ENCODE measurements at regions not wholly inside any gene's neighbourhood (a gene's known extent, or its start where the extent isn't known, plus 50 kb on each side); places are given as distances from the start of the nearest gene placed in this dataset.

GRCh38 chr12:94722664-94723063, 72.3 kb upstream of the TMCC3 start:
- H3K9me3 ChIP-seq: peaks cover 0 to 2% (median 0%) of the 10 kb centered on the region in 4 donors
- no peak overlapping the region for H3K4me3 ChIP-seq
- no peak overlapping the region for H3K27ac ChIP-seq
- TF ChIP-seq POLR2AphosphoS5 (IDR thresholded peaks at IDR 0.05) (no peak), EP300 (IDR thresholded peaks at IDR 0.05) (no peak), POLR2A (IDR thresholded peaks at IDR 0.05) (no peak), CTCF (IDR thresholded peaks at IDR 0.05) (no peak)
- 84 to 90% methylated on average over 3 of the region's 3 CpGs for WGBS, 2 donors
- no peaks in the 10 kb centered on the region for H3K27me3 ChIP-seq
- DNase-seq: no peak
- no peaks in the 10 kb centered on the region for H3K36me3 ChIP-seq
- H3K4me1 ChIP-seq: peaks cover 0 to 5% (median 0%) of the 10 kb centered on the region in 4 donors
- intact Hi-C loops (cut with DNase I): no loop called here

- H3K4me1 ChIP-seq: peaks cover 0 to 6% (median 0%) of the 10 kb centered on the region in 4 donors
- no peak for DNase-seq
- 66 to 93% methylated on average over 1 of the region's 1 CpG for WGBS, 2 donors
- no peaks in the 10 kb centered on the region for H3K27me3 ChIP-seq
- no peak overlapping the region for H3K27ac ChIP-seq
- no peaks in the 10 kb centered on the region for H3K36me3 ChIP-seq
- intact Hi-C loops (cut with DNase I): no loop called here
- H3K9me3 ChIP-seq: peaks cover 0 to 2% (median 0%) of the 10 kb centered on the region in 4 donors
- H3K4me3 ChIP-seq: no peak overlapping the region
- TF ChIP-seq CTCF (IDR thresholded peaks at IDR 0.05) (no peak), EP300 (IDR thresholded peaks at IDR 0.05) (no peak), POLR2A (IDR thresholded peaks at IDR 0.05) (no peak), POLR2AphosphoS5 (IDR thresholded peaks at IDR 0.05) (no peak)
Measured at GRCh38 chr12:94721173-94721572, 70.8 kb upstream of the TMCC3 start.

GRCh38 chr12:94718114-94718513, 67.8 kb upstream of the TMCC3 start:
- TF ChIP-seq POLR2AphosphoS5 (IDR thresholded peaks at IDR 0.05) (no peak), POLR2A (IDR thresholded peaks at IDR 0.05) (no peak), CTCF (IDR thresholded peaks at IDR 0.05) (no peak), EP300 (IDR thresholded peaks at IDR 0.05) (no peak)
- Histone ChIP-seq H3K27ac (peak overlapping the region in 1 of 4 donors; percentile 0), H3K9me3 (no peaks in the 10 kb centered on the region), H3K36me3 (no peaks in the 10 kb centered on the region), H3K4me1 (peaks cover 0 to 6% (median 0%) of the 10 kb centered on the region in 4 donors), H3K4me3 (no peak overlapping the region), H3K27me3 (no peaks in the 10 kb centered on the region)
- DNase-seq: no peak
- intact Hi-C loops (cut with DNase I): no loop called here
- WGBS, 2 donors: 68 to 86% methylated on average over 1 of the region's 1 CpG

GRCh38 chr12:94717656-94718055, 67.3 kb upstream of the TMCC3 start:
- no peak for DNase-seq
- no peaks in the 10 kb centered on the region for H3K36me3 ChIP-seq
- WGBS, 2 donors: 68 to 81% methylated on average over 1 of the region's 1 CpG
- intact Hi-C loops (cut with DNase I): no loop called here
- no peak overlapping the region for H3K27ac ChIP-seq
- no peaks in the 10 kb centered on the region for H3K9me3 ChIP-seq
- TF ChIP-seq CTCF (IDR thresholded peaks at IDR 0.05) (no peak), EP300 (IDR thresholded peaks at IDR 0.05) (no peak), POLR2AphosphoS5 (IDR thresholded peaks at IDR 0.05) (no peak), POLR2A (IDR thresholded peaks at IDR 0.05) (no peak)
- H3K4me3 ChIP-seq: no peak overlapping the region
- no peaks in the 10 kb centered on the region for H3K27me3 ChIP-seq
- H3K4me1 ChIP-seq: peaks cover 0 to 6% (median 0%) of the 10 kb centered on the region in 4 donors

GRCh38 chr12:94717108-94717507, 66.8 kb upstream of the TMCC3 start:
- Histone ChIP-seq H3K4me3 (no peak overlapping the region), H3K9me3 (no peaks in the 10 kb centered on the region), H3K36me3 (no peaks in the 10 kb centered on the region), H3K4me1 (peaks cover 0 to 6% (median 0%) of the 10 kb centered on the region in 4 donors), H3K27ac (no peak overlapping the region), H3K27me3 (no peaks in the 10 kb centered on the region)
- intact Hi-C loops (cut with DNase I): no loop called here
- TF ChIP-seq POLR2A (IDR thresholded peaks at IDR 0.05) (no peak), EP300 (IDR thresholded peaks at IDR 0.05) (no peak)
- WGBS, 2 donors: 87 to 90% methylated on average over 8 of the region's 8 CpGs
- no peak for DNase-seq
